GM21367 (cell line): ENCODE measurements at regions not wholly inside any gene's neighbourhood (a gene's known extent, or its start where the extent isn't known, plus 50 kb on each side); places are given as distances from the start of the nearest gene placed in this dataset.

Source experiments
- ATAC-seq: cut with Tn5 transposase; IDR thresholded peaks from one replicate; pipeline ENCODE4 v1.9.1; 2021; ENCODE audit not compliant: unreplicated experiment

GRCh38 chr14:66099931-66100330 is 386.2 kb upstream of the CCDC196 start:
- peak; percentile 53 for ATAC-seq

GRCh38 chr14:66101662-66102061 is 384.5 kb upstream of the CCDC196 start:
- ATAC-seq: no peak

DNA sequence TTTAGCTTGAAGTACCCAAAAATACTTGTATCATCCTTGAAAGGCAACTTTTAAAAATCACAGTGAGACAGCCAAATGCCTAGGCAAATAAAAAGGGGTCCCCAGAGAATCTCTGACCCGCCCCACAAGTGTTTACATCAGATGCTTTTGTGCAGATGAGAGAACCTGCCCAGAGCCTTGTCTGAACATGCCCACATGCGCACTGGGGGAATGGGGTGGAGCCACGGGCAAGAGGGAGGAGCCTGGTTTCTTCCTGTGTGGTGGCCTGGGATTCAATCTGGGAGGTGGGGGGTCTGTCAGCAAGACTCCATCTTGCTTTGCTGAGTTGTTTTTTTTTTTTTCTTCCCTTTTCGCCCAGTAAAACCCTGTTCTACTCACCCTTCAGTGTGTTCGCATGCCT is 381.7 kb upstream of the CCDC196 start:
- no peak for ATAC-seq

- ATAC-seq: no peak
Observed at GRCh38 chr14:66105815-66106214, 380.4 kb upstream of the CCDC196 start.

GRCh38 chr14:66109426-66109825 is 376.7 kb upstream of the CCDC196 start:
- ATAC-seq: no peak

GRCh38 chr14:66111891-66112290 is 374.3 kb upstream of the CCDC196 start:
- no peak for ATAC-seq

GRCh38 chr14:66114071-66114470 is 372.1 kb upstream of the CCDC196 start:
- ATAC-seq: no peak

DNA sequence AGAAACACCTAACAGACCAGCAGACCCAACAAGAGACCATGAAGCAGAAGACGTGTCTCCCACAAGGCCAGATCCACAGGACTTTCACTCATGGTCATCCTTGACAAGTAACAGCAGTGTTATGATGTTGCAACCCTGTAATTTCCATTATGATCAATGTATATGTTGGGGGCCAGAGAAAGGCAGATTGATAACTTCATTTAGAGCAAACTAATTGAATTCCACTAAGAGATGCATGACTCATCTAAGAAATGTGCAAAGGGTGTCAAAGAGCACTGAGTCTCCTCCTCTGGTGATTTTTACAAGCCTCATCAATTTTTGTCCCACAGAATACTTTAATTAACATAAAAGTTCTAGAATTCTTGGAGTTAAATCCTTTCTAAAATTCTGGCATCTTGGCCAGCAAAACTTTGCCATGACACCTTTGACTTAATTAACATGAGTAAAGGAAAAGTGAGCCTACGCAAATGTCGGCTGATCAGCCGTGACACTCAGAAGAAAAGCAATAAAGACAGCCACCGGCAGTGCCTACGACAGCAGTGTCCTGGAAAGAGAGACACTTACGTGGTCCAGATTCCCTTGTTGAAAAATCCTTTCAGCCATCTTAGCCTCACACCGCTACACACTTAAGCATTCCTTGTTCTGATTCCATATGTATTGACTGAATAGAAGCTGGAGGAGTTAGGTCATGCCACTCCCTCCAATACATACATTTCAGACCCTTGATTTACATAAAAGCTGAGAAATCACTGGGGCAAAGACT is 370.2 kb upstream of the CCDC196 start:
- ATAC-seq: no peak

- no peak for ATAC-seq
Observed at GRCh38 chr14:66116732-66117131, 369.4 kb upstream of the CCDC196 start.

DNA sequence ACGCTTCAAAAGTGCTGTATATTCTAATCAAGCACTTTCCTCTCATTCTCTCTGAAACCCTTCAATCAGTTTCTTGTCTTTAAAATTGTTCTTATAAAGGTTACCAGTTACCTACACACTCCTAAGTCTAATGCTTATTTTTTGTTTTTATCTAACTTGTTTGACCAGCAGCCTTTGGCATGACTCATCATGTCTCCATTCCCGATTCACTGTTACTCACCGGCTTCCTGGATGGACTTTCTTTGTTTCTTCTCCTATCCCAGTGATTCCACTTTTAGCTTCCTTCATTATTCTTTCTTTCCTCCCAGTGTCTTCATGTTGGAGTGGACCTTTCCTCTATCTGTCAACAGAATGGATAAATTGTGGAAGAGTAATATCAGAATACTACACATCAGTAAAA is 368.6 kb upstream of the CCDC196 start:
- ATAC-seq: no peak

DNA sequence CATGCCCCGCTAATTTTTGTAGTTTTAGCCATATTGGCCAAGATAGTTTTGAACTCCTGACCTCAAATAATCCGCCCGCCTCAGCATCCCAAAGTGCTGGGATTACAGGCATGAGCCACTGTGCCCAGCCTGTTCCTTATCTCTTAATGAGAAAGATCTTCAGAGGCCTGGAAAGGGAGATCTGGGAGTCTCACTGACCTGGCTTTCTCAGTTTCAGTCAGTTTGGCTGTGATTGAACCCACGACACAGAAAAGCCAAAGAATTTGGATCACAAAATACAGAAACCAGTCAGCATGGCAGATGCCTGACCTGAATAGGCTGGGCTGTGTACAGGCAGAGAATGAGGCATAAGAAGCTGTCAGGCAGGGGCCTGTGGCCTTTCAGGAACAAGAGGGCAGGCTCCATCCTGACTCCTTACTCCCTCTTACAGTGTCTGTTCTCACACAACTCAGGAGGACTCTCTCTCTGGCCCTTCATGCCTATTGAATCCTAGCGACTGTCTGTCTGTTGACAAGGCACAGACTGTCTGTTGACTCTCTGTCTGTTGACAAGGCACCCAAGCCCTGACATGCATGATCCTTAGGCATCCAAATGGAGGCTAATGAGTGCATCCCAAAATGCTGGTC is 366.5 kb upstream of the CCDC196 start:
- ATAC-seq: no peak

DNA sequence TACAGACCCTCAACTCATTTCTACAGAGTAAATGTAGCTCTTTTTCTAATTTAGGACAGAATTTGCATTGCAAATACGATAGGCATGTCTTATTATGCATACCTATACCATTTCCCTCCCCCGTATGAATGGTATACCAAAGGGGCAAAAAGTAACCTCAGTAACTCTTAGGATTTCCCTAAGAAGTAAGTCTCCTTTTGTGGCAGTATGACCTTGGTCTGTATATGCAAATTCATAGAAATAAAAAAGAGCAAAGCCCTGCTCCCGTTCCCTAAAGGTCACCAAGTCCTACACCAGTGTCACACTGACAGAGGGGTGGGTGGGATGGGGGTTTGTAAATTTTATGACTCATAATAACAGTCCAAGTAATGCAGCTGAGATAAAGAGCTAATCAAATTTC is 365.8 kb upstream of the CCDC196 start:
- no peak for ATAC-seq

- ATAC-seq: no peak
Observed at GRCh38 chr14:66121859-66122258, 364.3 kb upstream of the CCDC196 start.

DNA sequence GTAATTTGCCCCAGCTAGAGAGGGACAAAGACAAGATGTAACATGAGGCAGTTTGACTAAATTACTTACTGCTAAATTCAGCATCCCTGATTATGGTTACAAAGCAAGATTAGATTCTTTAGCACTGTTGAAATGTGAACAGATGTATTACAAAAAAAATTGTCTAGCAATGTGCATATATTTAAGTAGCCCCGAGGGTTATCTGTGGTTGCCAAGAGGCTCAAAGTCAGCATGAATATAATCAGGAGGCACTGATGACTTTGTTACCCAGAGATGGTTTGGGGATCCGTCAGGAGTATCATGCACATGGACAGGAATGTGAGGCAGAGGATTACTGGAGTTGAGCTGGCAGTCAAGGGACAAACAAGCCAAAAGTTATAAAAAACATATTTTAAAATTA is 356.9 kb upstream of the CCDC196 start:
- no peak for ATAC-seq

- ATAC-seq: no peak
Observed at GRCh38 chr14:66131111-66131510, 355.1 kb upstream of the CCDC196 start.

- no peak for ATAC-seq
Observed at GRCh38 chr14:66133666-66134065, 352.5 kb upstream of the CCDC196 start.

GRCh38 chr14:66135831-66136230 is 350.3 kb upstream of the CCDC196 start:
- no peak for ATAC-seq

- no peak for ATAC-seq
Observed at GRCh38 chr14:66137081-66137480, 349.1 kb upstream of the CCDC196 start.

DNA sequence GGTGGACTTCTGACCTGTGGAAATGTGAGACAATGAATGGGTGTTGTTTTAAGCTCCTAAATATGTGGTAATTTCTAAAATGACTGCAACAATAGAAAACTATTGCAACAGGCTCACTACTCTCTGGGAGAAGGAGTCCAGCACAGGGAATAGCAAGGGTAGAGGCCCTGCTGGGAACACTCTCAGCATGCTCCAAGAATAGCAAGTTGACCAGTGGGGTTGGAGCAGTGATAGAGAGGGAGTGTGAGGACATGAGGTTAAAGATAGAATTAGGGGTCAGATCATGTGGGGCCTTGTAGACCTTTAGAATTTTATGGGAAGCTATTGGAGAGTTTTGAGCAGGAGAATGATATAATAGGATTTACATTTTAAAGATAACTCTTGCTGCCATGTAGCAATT is 346.7 kb upstream of the CCDC196 start:
- no peak for ATAC-seq

DNA sequence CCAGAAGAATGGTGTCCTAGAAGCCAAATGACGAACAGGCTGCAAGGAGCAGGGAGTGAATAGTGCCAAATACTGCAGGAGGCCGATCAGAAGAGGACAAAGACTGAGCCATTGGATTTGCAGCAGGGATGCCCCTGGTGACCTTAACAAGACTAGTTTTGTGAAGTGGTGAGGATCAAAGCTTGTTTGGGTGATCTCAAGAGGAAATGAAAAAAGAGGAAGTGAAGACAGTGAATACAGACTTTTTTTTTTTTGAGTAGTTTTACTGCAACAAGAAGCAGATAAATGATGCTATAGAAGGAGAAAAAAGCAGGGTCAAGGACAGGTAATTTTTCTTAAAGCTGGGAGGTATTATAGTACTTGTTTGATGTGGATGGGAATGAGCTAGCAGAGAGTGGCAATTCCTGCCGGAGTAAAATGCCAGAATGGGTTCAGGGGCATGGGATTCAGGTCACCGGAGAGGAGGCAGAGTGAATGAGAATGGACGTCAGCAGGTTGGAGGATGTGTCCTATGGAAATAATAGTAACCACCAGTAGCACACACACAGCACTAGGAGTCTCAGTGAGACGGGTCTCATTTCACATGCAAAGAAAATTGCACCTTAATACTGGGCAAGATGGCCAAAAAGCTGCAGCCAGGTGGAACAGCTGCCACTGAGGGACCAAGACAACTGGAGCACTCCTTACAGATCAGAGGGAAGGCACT is 345.8 kb upstream of the CCDC196 start:
- peak; percentile 82 for ATAC-seq

- no peak for ATAC-seq
Observed at GRCh38 chr14:66140963-66141362, 345.2 kb upstream of the CCDC196 start.

GRCh38 chr14:66141733-66142132 is 344.4 kb upstream of the CCDC196 start:
- no peak for ATAC-seq
